ENCODE measurements at regions not wholly inside any gene's neighbourhood (a gene's known extent, or its start where the extent isn't known, plus 50 kb on each side); places are given as distances from the start of the nearest gene placed in this dataset.

DNA sequence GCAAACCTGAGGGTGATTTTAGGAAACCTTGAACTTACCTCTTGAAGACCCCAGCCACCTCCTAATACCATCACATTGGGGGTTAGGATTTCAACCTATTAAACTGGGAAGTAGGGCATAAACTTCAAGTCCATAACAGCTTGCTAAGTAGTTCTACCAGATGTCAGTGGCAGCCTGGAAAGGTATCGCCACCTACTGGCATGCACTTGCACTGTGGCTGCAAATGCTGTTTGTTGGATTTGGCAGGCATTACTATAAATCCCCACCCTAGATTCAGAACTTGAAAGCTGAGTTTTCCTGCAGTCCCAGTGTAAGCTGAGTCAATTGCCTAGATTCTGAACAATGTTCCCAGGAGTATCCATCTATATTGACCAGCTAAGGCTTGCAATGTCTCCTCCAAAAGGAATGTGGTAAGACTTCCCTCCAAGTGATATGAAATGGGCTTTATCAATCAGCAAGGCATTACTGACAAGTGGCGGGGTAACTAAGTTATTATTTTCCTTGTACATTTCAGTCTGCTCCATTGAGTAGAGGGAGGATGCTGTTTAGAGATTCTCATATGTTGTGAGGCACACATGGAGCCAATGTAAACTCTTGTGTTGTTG is 474.5 kb downstream of the PTPRC start:
- DNase-seq (ENCODE audit: low read depth) = peak; percentile 48
- H3K4me2 ChIP-seq (ENCODE audit: low read length) = no peak overlapping the region
- Mint-ChIP-seq H3K36me3 (ENCODE audit: low read depth, unreplicated experiment) (no peaks in the 10 kb centered on the region), H3K27ac (ENCODE audit: unreplicated experiment) (no peak overlapping the region), H3K27me3 (ENCODE audit: low read depth, unreplicated experiment) (no peaks in the 10 kb centered on the region), H3K9me3 (ENCODE audit: unreplicated experiment) (peaks cover 4% of the 10 kb centered on the region), H3K4me1 (ENCODE audit: low read depth, unreplicated experiment) (no peaks in the 10 kb centered on the region), H3K4me3 (ENCODE audit: unreplicated experiment) (no peak overlapping the region)
- peak; percentile 34 for FAIRE-seq
- H3K9me3 ChIP-seq (ENCODE audit: insufficient read depth, low read depth, low read length) = no peaks in the 10 kb centered on the region
- no peaks in the 10 kb centered on the region for H3K36me3 ChIP-seq (ENCODE audit: insufficient read depth, low read length)
- no peak overlapping the region for H3K4me3 ChIP-seq (ENCODE audit: insufficient read depth, low read depth, low read length)
- H4K20me1 ChIP-seq (ENCODE audit: insufficient read depth, low read length) = no peaks in the 10 kb centered on the region
- no peak overlapping the region for H2AFZ ChIP-seq (ENCODE audit: low read depth, low read length)
- H3K4me1 ChIP-seq (ENCODE audit: insufficient read depth, low read length) = no peaks in the 10 kb centered on the region
- TF ChIP-seq, protein P1, sequence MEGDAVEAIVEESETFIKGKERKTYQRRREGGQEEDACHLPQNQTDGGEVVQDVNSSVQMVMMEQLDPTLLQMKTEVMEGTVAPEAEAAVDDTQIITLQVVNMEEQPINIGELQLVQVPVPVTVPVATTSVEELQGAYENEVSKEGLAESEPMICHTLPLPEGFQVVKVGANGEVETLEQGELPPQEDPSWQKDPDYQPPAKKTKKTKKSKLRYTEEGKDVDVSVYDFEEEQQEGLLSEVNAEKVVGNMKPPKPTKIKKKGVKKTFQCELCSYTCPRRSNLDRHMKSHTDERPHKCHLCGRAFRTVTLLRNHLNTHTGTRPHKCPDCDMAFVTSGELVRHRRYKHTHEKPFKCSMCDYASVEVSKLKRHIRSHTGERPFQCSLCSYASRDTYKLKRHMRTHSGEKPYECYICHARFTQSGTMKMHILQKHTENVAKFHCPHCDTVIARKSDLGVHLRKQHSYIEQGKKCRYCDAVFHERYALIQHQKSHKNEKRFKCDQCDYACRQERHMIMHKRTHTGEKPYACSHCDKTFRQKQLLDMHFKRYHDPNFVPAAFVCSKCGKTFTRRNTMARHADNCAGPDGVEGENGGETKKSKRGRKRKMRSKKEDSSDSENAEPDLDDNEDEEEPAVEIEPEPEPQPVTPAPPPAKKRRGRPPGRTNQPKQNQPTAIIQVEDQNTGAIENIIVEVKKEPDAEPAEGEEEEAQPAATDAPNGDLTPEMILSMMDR (IDR thresholded peaks at IDR 0.05; ENCODE audit: insufficient read depth, low read depth, low read length) = peak; percentile 95
- TF ChIP-seq EZH2 (IDR thresholded peaks at IDR 0.05; ENCODE audit: insufficient read depth, low read length) = no peak
- no peaks in the 10 kb centered on the region for H3K79me2 ChIP-seq (ENCODE audit: insufficient read depth, low read length)
- no peak overlapping the region for H3K27ac ChIP-seq (ENCODE audit: low read depth, low read length)
- no peaks in the 10 kb centered on the region for H3K27me3 ChIP-seq (ENCODE audit: insufficient read depth, low read length)
- no peak overlapping the region for H3K9ac ChIP-seq (ENCODE audit: low read length)

DNA sequence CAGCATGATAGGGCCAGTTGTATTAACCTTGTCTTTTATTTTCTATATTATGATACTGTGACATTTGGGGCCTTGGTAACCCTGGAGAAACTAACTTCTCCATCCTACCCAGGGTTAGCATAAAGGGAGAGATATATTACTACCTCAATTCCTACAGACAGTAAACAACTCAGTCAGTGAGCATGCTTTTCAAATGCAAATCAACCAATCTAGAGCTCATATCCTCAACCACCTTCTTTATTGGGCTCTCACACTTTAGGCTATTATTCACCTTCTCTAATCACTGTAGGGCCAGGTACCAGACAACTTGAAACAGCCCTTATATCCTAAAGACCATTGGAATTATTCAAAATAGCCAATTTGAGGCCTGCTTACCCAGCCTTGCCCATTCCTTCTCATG is 477.6 kb downstream of the PTPRC start:
- DNase-seq (ENCODE audit: low read depth) (no peak), FAIRE-seq (no peak)
- no peak overlapping the region for H3K4me3 ChIP-seq (ENCODE audit: insufficient read depth, low read depth, low read length)
- H3K9me3 Mint-ChIP-seq (ENCODE audit: unreplicated experiment) = no peaks in the 10 kb centered on the region
- no peaks in the 10 kb centered on the region for H3K4me1 Mint-ChIP-seq (ENCODE audit: low read depth, unreplicated experiment)
- no peak overlapping the region for H2AFZ ChIP-seq (ENCODE audit: low read depth, low read length)
- no peaks in the 10 kb centered on the region for H3K27me3 ChIP-seq (ENCODE audit: insufficient read depth, low read length)
- H3K9me3 ChIP-seq (ENCODE audit: insufficient read depth, low read depth, low read length) = no peaks in the 10 kb centered on the region
- no peaks in the 10 kb centered on the region for H4K20me1 ChIP-seq (ENCODE audit: insufficient read depth, low read length)
- no peak overlapping the region for H3K4me3 Mint-ChIP-seq (ENCODE audit: unreplicated experiment)
- H3K4me2 ChIP-seq (ENCODE audit: low read length) = no peak overlapping the region
- no peaks in the 10 kb centered on the region for H3K36me3 ChIP-seq (ENCODE audit: insufficient read depth, low read length)
- no peak overlapping the region for H3K27ac Mint-ChIP-seq (ENCODE audit: unreplicated experiment)
- TF ChIP-seq, protein P1 (IDR thresholded peaks at IDR 0.05; ENCODE audit: insufficient read depth, low read depth, low read length) = no peak
- no peak for TF ChIP-seq EZH2 (IDR thresholded peaks at IDR 0.05; ENCODE audit: insufficient read depth, low read length)
- no peak overlapping the region for H3K27ac ChIP-seq (ENCODE audit: low read depth, low read length)
- H3K36me3 Mint-ChIP-seq (ENCODE audit: low read depth, unreplicated experiment) = no peaks in the 10 kb centered on the region
- H3K79me2 ChIP-seq (ENCODE audit: insufficient read depth, low read length) = no peaks in the 10 kb centered on the region
- H3K4me1 ChIP-seq (ENCODE audit: insufficient read depth, low read length) = no peaks in the 10 kb centered on the region
- H3K9ac ChIP-seq (ENCODE audit: low read length) = no peak overlapping the region
- H3K27me3 Mint-ChIP-seq (ENCODE audit: low read depth, unreplicated experiment) = no peaks in the 10 kb centered on the region

DNA sequence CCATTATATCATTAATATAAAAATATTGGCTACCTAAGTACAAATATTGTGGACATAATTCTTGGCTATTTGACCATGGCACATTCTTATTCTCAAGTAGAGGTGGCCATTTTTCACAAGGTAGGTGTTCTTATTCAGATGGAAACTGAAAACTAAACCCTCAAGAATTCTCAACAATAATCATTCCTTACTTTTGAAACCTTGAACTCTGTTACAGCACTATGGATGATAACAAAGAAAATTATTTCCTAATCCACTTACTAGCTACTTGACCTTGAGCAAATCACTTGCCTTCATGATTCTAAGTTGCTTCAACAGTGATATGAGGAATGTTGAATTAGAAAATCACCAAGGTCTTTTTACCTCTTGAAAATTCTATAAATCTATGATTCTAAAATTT is 482.2 kb downstream of the PTPRC start:
- no peak overlapping the region for H3K4me3 ChIP-seq (ENCODE audit: insufficient read depth, low read depth, low read length)
- no peak overlapping the region for H2AFZ ChIP-seq (ENCODE audit: low read depth, low read length)
- H3K4me2 ChIP-seq (ENCODE audit: low read length) = no peak overlapping the region
- Mint-ChIP-seq H3K36me3 (ENCODE audit: low read depth, unreplicated experiment) (no peaks in the 10 kb centered on the region), H3K27me3 (ENCODE audit: low read depth, unreplicated experiment) (no peaks in the 10 kb centered on the region), H3K27ac (ENCODE audit: unreplicated experiment) (no peak overlapping the region), H3K4me1 (ENCODE audit: low read depth, unreplicated experiment) (peaks cover 13% of the 10 kb centered on the region), H3K4me3 (ENCODE audit: unreplicated experiment) (no peak overlapping the region), H3K9me3 (ENCODE audit: unreplicated experiment) (no peaks in the 10 kb centered on the region)
- no peaks in the 10 kb centered on the region for H3K79me2 ChIP-seq (ENCODE audit: insufficient read depth, low read length)
- H3K9me3 ChIP-seq (ENCODE audit: insufficient read depth, low read depth, low read length) = no peaks in the 10 kb centered on the region
- DNase-seq (ENCODE audit: low read depth) (peak; percentile 3), FAIRE-seq (no peak)
- H3K27ac ChIP-seq (ENCODE audit: low read depth, low read length) = no peak overlapping the region
- H4K20me1 ChIP-seq (ENCODE audit: insufficient read depth, low read length) = no peaks in the 10 kb centered on the region
- no peaks in the 10 kb centered on the region for H3K27me3 ChIP-seq (ENCODE audit: insufficient read depth, low read length)
- TF ChIP-seq, protein P1 (IDR thresholded peaks at IDR 0.05; ENCODE audit: insufficient read depth, low read depth, low read length) = no peak
- no peak for TF ChIP-seq EZH2 (IDR thresholded peaks at IDR 0.05; ENCODE audit: insufficient read depth, low read length)
- H3K4me1 ChIP-seq (ENCODE audit: insufficient read depth, low read length) = peaks cover 21% of the 10 kb centered on the region
- no peak overlapping the region for H3K9ac ChIP-seq (ENCODE audit: low read length)
- no peaks in the 10 kb centered on the region for H3K36me3 ChIP-seq (ENCODE audit: insufficient read depth, low read length)

Data from astrocyte (in vitro differentiated cells and primary cell).